ENCODE measurements at regions not wholly inside any gene's neighbourhood (a gene's known extent, or its start where the extent isn't known, plus 50 kb on each side); places are given as distances from the start of the nearest gene placed in this dataset.

- TF ChIP-seq ZNF274 (IDR thresholded peaks at IDR 0.05; ENCODE audit: low read depth, low read length) (no peak), YY1 (IDR thresholded peaks at IDR 0.05; ENCODE audit: insufficient read depth, insufficient read length) (no peak)
Measured at GRCh38 chr18:78416853-78417252, 562.8 kb upstream of the SALL3 start.
